Natural killer cell treated with Interleukin-12 subunit alpha and Interleukin-12 subunit beta and Interleukin-15 and Interleukin-18, amount 100 ng/mL, for 72 hours (primary cell): ENCODE measurements at regions not wholly inside any gene's neighbourhood (a gene's known extent, or its start where the extent isn't known, plus 50 kb on each side); places are given as distances from the start of the nearest gene placed in this dataset.

Source experiments
- ATAC-seq, 2 donors: fragments of 150-1000 bp; cut with Tn5 transposase in 1 of 2; sonication (Bioruptor Pico), chemical (Tn5 transposase) in 1 of 2; 2 replicates each; pipeline ENCODE4 v1.10.0; 2021
- DNase-seq: peaks from one replicate; pipeline ENCODE4 v3.0.0; 2022; ENCODE audit warnings: low spot score
- H3K27ac Mint-ChIP-seq, 2 donors: 1 replicate in 1 of 2; 2 replicates in 1 of 2; pipeline ENCODE4 v1.8.0; 2022; ENCODE audit warnings: mixed read lengths in 2 of 2, mild to moderate bottlenecking in 1 of 2, moderate library complexity in 1 of 2
- H3K27me3 Mint-ChIP-seq, 2 donors: 1 replicate in 1 of 2; 2 replicates in 1 of 2; pipeline ENCODE4 v1.8.0; 2022; ENCODE audit warnings: mixed read lengths in 2 of 2
- H3K36me3 Mint-ChIP-seq: one replicate; pipeline ENCODE4 v1.8.0; 2022; ENCODE audit warnings: mixed read lengths
- H3K4me1 Mint-ChIP-seq, 2 donors: 1 replicate in 1 of 2; 2 replicates in 1 of 2; pipeline ENCODE4 v1.8.0; 2022; ENCODE audit warnings: low read depth in 2 of 2, mixed read lengths in 2 of 2, mild to moderate bottlenecking in 1 of 2
- H3K4me3 Mint-ChIP-seq: one replicate; pipeline ENCODE4 v1.8.0; 2022; ENCODE audit warnings: mixed read lengths
- H3K9me3 Mint-ChIP-seq: 2 replicates; pipeline ENCODE4 v1.8.0; 2022; ENCODE audit warnings: mixed read lengths

- H3K36me3 Mint-ChIP-seq, result no peaks in the 10 kb centered on the region
- ATAC-seq (no peak), DNase-seq (no peak)
- H3K4me3 Mint-ChIP-seq, result no peak overlapping the region
- H3K27ac Mint-ChIP-seq, result no peak overlapping the region
- peaks cover 25 to 30% of the 10 kb centered on the region in 2 donors for H3K27me3 Mint-ChIP-seq
- H3K9me3 Mint-ChIP-seq, result no peaks in the 10 kb centered on the region
- no peaks in the 10 kb centered on the region for H3K4me1 Mint-ChIP-seq
Observed at GRCh38 chr10:33632432-33632831, 298.0 kb upstream of the NRP1 start.

GRCh38 chr10:33631991-33632390 lies 297.5 kb upstream of the NRP1 start:
- Mint-ChIP-seq H3K36me3 (no peaks in the 10 kb centered on the region), H3K27me3 (peaks cover 25 to 30% of the 10 kb centered on the region in 2 donors), H3K27ac (no peak overlapping the region), H3K9me3 (no peaks in the 10 kb centered on the region), H3K4me1 (no peaks in the 10 kb centered on the region), H3K4me3 (no peak overlapping the region)
- DNase-seq (no peak), ATAC-seq (no peak)

- Mint-ChIP-seq H3K36me3 (no peaks in the 10 kb centered on the region), H3K27ac (no peak overlapping the region), H3K9me3 (no peaks in the 10 kb centered on the region), H3K27me3 (peaks cover 25 to 30% of the 10 kb centered on the region in 2 donors), H3K4me1 (no peaks in the 10 kb centered on the region), H3K4me3 (no peak overlapping the region)
- DNase-seq (no peak), ATAC-seq (no peak)
Observed at GRCh38 chr10:33630761-33631160, 296.3 kb upstream of the NRP1 start.

- H3K4me3 Mint-ChIP-seq, result no peak overlapping the region
- no peaks in the 10 kb centered on the region for H3K4me1 Mint-ChIP-seq
- DNase-seq (no peak), ATAC-seq (no peak)
- no peak overlapping the region for H3K27ac Mint-ChIP-seq
- H3K36me3 Mint-ChIP-seq, result no peaks in the 10 kb centered on the region
- no peaks in the 10 kb centered on the region for H3K9me3 Mint-ChIP-seq
- H3K27me3 Mint-ChIP-seq, result peaks cover 26 to 30% of the 10 kb centered on the region in 2 donors
Observed at GRCh38 chr10:33627611-33628010, 293.1 kb upstream of the NRP1 start.

GRCh38 chr10:33626798-33627466 lies 292.5 kb upstream of the NRP1 start:
- H3K4me1 Mint-ChIP-seq, result no peaks in the 10 kb centered on the region
- no peaks in the 10 kb centered on the region for H3K36me3 Mint-ChIP-seq
- H3K27ac Mint-ChIP-seq, result no peak overlapping the region
- ATAC-seq (no peak), DNase-seq (no peak)
- no peak overlapping the region for H3K4me3 Mint-ChIP-seq
- peaks cover 21 to 26% of the 10 kb centered on the region in 2 donors for H3K27me3 Mint-ChIP-seq
- H3K9me3 Mint-ChIP-seq, result no peaks in the 10 kb centered on the region

- Mint-ChIP-seq H3K9me3 (no peaks in the 10 kb centered on the region), H3K36me3 (no peaks in the 10 kb centered on the region), H3K4me3 (no peak overlapping the region), H3K27me3 (peaks cover under 1 to 8% of the 10 kb centered on the region in 2 donors), H3K4me1 (no peaks in the 10 kb centered on the region), H3K27ac (no peak overlapping the region)
- ATAC-seq (no peak), DNase-seq (no peak)
Observed at GRCh38 chr10:33623669-33624068, 289.2 kb upstream of the NRP1 start.

- Mint-ChIP-seq H3K36me3 (no peaks in the 10 kb centered on the region), H3K4me3 (no peak overlapping the region), H3K9me3 (no peaks in the 10 kb centered on the region), H3K4me1 (no peaks in the 10 kb centered on the region), H3K27me3 (peaks cover 5 to 8% of the 10 kb centered on the region in 2 donors), H3K27ac (no peak overlapping the region)
- DNase-seq, result no peak
- no peak for ATAC-seq
Observed at GRCh38 chr10:33621101-33621500, 286.6 kb upstream of the NRP1 start.

GRCh38 chr10:33618196-33618595 lies 283.7 kb upstream of the NRP1 start:
- Mint-ChIP-seq H3K4me1 (peaks cover 0 to under 1% of the 10 kb centered on the region in 2 donors), H3K9me3 (peaks cover 5% of the 10 kb centered on the region), H3K4me3 (no peak overlapping the region), H3K27ac (no peak overlapping the region), H3K36me3 (no peaks in the 10 kb centered on the region), H3K27me3 (peaks cover 8 to 10% of the 10 kb centered on the region in 2 donors)
- ATAC-seq, result no peak
- no peak for DNase-seq

- peaks cover 6% of the 10 kb centered on the region for H3K36me3 Mint-ChIP-seq
- H3K4me1 Mint-ChIP-seq, result peaks cover 6 to 7% of the 10 kb centered on the region in 2 donors
- peaks cover 8% of the 10 kb centered on the region in 2 donors for H3K27me3 Mint-ChIP-seq
- DNase-seq (no peak), ATAC-seq (no peak)
- H3K27ac Mint-ChIP-seq, result no peak overlapping the region
- H3K9me3 Mint-ChIP-seq, result peaks cover 11% of the 10 kb centered on the region
- no peak overlapping the region for H3K4me3 Mint-ChIP-seq
Observed at GRCh38 chr10:33617381-33618080, 283.1 kb upstream of the NRP1 start.

- Mint-ChIP-seq H3K36me3 (peaks cover 12% of the 10 kb centered on the region), H3K9me3 (peaks cover 11% of the 10 kb centered on the region), H3K4me3 (no peak overlapping the region), H3K27me3 (peaks cover 8% of the 10 kb centered on the region in 2 donors), H3K4me1 (peaks cover 7 to 12% of the 10 kb centered on the region in 2 donors), H3K27ac (no peak overlapping the region)
- DNase-seq, result no peak
- no peak for ATAC-seq
Observed at GRCh38 chr10:33616956-33617355, 282.5 kb upstream of the NRP1 start.

GRCh38 chr10:33612551-33612950 lies 278.1 kb upstream of the NRP1 start:
- Mint-ChIP-seq H3K4me3 (peak overlapping the region; percentile 38), H3K36me3 (peaks cover 23% of the 10 kb centered on the region), H3K27me3 (peaks cover 7 to 8% of the 10 kb centered on the region in 2 donors), H3K4me1 (peaks cover 7 to 13% of the 10 kb centered on the region in 2 donors), H3K9me3 (peaks cover 15% of the 10 kb centered on the region), H3K27ac (peak overlapping the region; percentile 21 to 36)
- ATAC-seq, result peak; percentile 85 to 89
- no peak for DNase-seq

- ATAC-seq (no peak), DNase-seq (no peak)
- Mint-ChIP-seq H3K27ac (peak overlapping the region; percentile 21 to 36), H3K4me3 (peak overlapping the region; percentile 38), H3K4me1 (peaks cover 7 to 13% of the 10 kb centered on the region in 2 donors), H3K27me3 (peaks cover 7 to 9% of the 10 kb centered on the region in 2 donors), H3K9me3 (peaks cover 15% of the 10 kb centered on the region), H3K36me3 (peaks cover 23% of the 10 kb centered on the region)
Observed at GRCh38 chr10:33612116-33612515, 277.6 kb upstream of the NRP1 start.

- peaks cover 7 to 13% of the 10 kb centered on the region in 2 donors for H3K4me1 Mint-ChIP-seq
- no peak overlapping the region for H3K4me3 Mint-ChIP-seq
- peaks cover 23% of the 10 kb centered on the region for H3K36me3 Mint-ChIP-seq
- ATAC-seq (no peak), DNase-seq (no peak)
- peak overlapping the region in 1 of 2 donors; percentile 22 for H3K27ac Mint-ChIP-seq
- peaks cover 15% of the 10 kb centered on the region for H3K9me3 Mint-ChIP-seq
- peaks cover 12 to 14% of the 10 kb centered on the region in 2 donors for H3K27me3 Mint-ChIP-seq
Observed at GRCh38 chr10:33611423-33611822, 277.0 kb upstream of the NRP1 start.

- H3K4me3 Mint-ChIP-seq, result no peak overlapping the region
- peaks cover 8 to 12% of the 10 kb centered on the region in 2 donors for H3K27me3 Mint-ChIP-seq
- peaks cover 23% of the 10 kb centered on the region for H3K36me3 Mint-ChIP-seq
- DNase-seq, result no peak
- H3K27ac Mint-ChIP-seq, result no peak overlapping the region
- ATAC-seq, result no peak
- peaks cover 7 to 13% of the 10 kb centered on the region in 2 donors for H3K4me1 Mint-ChIP-seq
- peaks cover 15% of the 10 kb centered on the region for H3K9me3 Mint-ChIP-seq
Observed at GRCh38 chr10:33609546-33609945, 275.1 kb upstream of the NRP1 start.
